Endothelial cell of umbilical vein (primary cell): ENCODE measurements at regions not wholly inside any gene's neighbourhood (a gene's known extent, or its start where the extent isn't known, plus 50 kb on each side); places are given as distances from the start of the nearest gene placed in this dataset.

Source experiments
- CTCF ChIP-seq, 2 donors: IDR thresholded peaks; 1 replicate in 1 of 2; 2 replicates in 1 of 2; pipeline ENCODE4 v1.5.1; 2011; ENCODE audit warnings: low read length in 2 of 2, mild to moderate bottlenecking in 2 of 2, moderate library complexity in 2 of 2, control low read depth in 1 of 2, inconsistent platforms in 1 of 2, low read depth in 1 of 2; ENCODE audit not compliant: insufficient read depth in 1 of 2; ENCODE audit errors: extremely low read depth in 1 of 2
- EZH2 ChIP-seq: IDR thresholded peaks from 2 replicates; pipeline ENCODE4 v1.6.1; 2012; ENCODE audit warnings: borderline replicate concordance, low read depth, mild to moderate bottlenecking, moderate library complexity, low read length, inconsistent platforms; ENCODE audit not compliant: severe bottlenecking
- MYC ChIP-seq: IDR thresholded peaks from one replicate; pipeline ENCODE4 v1.6.1; 2011; ENCODE audit warnings: mild to moderate bottlenecking, low read depth, low read length
- POLR2A ChIP-seq: IDR thresholded peaks from 2 replicates; pipeline ENCODE4 v1.6.1; 2012; ENCODE audit warnings: low read depth, mild to moderate bottlenecking, control low read depth, low read length
- POLR2AphosphoS5 ChIP-seq: IDR thresholded peaks from 2 replicates; pipeline ENCODE4 v1.6.1; 2012; ENCODE audit warnings: low read depth, mild to moderate bottlenecking, control low read depth, low read length, moderate library complexity; ENCODE audit not compliant: insufficient read depth

GRCh38 chr9:23522952-23523351 is 303.1 kb downstream of the ELAVL2 start:
- TF ChIP-seq CTCF (IDR thresholded peaks at IDR 0.05; ENCODE audit: extremely low read depth in 1 of 2, insufficient read depth in 1 of 2, low read depth in 1 of 2, low read length in 2 of 2) (no peak), EZH2 (no peak), MYC (no peak), POLR2A (no peak), POLR2AphosphoS5 (no peak)
